ENCODE measurements at regions not wholly inside any gene's neighbourhood (a gene's known extent, or its start where the extent isn't known, plus 50 kb on each side); places are given as distances from the start of the nearest gene placed in this dataset.

- H3K79me2 ChIP-seq (ENCODE audit: control insufficient read depth, insufficient read depth, low read length), result no peaks in the 10 kb centered on the region
- 0% methylated on average over 2 of the region's 2 CpGs for WGBS (ENCODE audit: insufficient coverage, low coverage, missing lambda C conversion rate)
- ChIA-PET POLR2A (interaction anchor here (0.6 kb wide), 1 partner anchor 543 kb away, joined by 3 read pairs; no protein-coding TSS in a partner anchor), CTCF (ENCODE audit: low intra/inter-chr PET ratio) (no interaction called here)
- in situ Hi-C loops (cut with MboI) (loop anchor here (10.0 kb wide), 1 partner anchor 1115 kb away; no protein-coding TSS in a partner anchor), intact Hi-C loops (cut with micrococcal nuclease) (no loop called here)
- no peaks in the 10 kb centered on the region for H3K27me3 ChIP-seq (ENCODE audit: control insufficient read depth in 2 of 2, insufficient read depth in 2 of 2, low read length in 2 of 2)
- TF ChIP-seq MYBL2 (IDR thresholded peaks at IDR 0.05; ENCODE audit: low read depth) (no peak), MYBL2 (CRISPR knock-in tag; IDR thresholded peaks at IDR 0.05; ENCODE audit: borderline replicate concordance) (no peak), ZNF23 (CRISPR knock-in tag; IDR thresholded peaks at IDR 0.05) (no peak), RAD21 (CRISPR knock-in tag; conservative IDR thresholded peaks at IDR 0.05 in 1 of 2, IDR thresholded peaks at IDR 0.05 in 1 of 2) (peak in 1 of 2 experiments; percentile 38; a peak in 1 of 4 replicates), POU5F1 (IDR thresholded peaks at IDR 0.05; ENCODE audit: borderline replicate concordance, low read depth, low read length, partially characterized antibody) (no peak), ZNF668 (CRISPR knock-in tag; IDR thresholded peaks at IDR 0.05) (no peak), ZNF282 (CRISPR knock-in tag; IDR thresholded peaks at IDR 0.05) (no peak), HMG20B (CRISPR knock-in tag; IDR thresholded peaks at IDR 0.05) (no peak)
- TF ChIP-seq, protein P1, sequence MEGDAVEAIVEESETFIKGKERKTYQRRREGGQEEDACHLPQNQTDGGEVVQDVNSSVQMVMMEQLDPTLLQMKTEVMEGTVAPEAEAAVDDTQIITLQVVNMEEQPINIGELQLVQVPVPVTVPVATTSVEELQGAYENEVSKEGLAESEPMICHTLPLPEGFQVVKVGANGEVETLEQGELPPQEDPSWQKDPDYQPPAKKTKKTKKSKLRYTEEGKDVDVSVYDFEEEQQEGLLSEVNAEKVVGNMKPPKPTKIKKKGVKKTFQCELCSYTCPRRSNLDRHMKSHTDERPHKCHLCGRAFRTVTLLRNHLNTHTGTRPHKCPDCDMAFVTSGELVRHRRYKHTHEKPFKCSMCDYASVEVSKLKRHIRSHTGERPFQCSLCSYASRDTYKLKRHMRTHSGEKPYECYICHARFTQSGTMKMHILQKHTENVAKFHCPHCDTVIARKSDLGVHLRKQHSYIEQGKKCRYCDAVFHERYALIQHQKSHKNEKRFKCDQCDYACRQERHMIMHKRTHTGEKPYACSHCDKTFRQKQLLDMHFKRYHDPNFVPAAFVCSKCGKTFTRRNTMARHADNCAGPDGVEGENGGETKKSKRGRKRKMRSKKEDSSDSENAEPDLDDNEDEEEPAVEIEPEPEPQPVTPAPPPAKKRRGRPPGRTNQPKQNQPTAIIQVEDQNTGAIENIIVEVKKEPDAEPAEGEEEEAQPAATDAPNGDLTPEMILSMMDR (IDR thresholded peaks at IDR 0.05 in 2 of 3, conservative IDR thresholded peaks at IDR 0.05 in 1 of 3; ENCODE audit: insufficient read depth in 2 of 3, low read depth in 1 of 3, low read length in 3 of 3), result peak; percentile 41 to 52 (median 42)
- TF ChIP-seq, protein P2, sequence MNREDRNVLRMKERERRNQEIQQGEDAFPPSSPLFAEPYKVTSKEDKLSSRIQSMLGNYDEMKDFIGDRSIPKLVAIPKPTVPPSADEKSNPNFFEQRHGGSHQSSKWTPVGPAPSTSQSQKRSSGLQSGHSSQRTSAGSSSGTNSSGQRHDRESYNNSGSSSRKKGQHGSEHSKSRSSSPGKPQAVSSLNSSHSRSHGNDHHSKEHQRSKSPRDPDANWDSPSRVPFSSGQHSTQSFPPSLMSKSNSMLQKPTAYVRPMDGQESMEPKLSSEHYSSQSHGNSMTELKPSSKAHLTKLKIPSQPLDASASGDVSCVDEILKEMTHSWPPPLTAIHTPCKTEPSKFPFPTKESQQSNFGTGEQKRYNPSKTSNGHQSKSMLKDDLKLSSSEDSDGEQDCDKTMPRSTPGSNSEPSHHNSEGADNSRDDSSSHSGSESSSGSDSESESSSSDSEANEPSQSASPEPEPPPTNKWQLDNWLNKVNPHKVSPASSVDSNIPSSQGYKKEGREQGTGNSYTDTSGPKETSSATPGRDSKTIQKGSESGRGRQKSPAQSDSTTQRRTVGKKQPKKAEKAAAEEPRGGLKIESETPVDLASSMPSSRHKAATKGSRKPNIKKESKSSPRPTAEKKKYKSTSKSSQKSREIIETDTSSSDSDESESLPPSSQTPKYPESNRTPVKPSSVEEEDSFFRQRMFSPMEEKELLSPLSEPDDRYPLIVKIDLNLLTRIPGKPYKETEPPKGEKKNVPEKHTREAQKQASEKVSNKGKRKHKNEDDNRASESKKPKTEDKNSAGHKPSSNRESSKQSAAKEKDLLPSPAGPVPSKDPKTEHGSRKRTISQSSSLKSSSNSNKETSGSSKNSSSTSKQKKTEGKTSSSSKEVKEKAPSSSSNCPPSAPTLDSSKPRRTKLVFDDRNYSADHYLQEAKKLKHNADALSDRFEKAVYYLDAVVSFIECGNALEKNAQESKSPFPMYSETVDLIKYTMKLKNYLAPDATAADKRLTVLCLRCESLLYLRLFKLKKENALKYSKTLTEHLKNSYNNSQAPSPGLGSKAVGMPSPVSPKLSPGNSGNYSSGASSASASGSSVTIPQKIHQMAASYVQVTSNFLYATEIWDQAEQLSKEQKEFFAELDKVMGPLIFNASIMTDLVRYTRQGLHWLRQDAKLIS (CRISPR knock-in tag; IDR thresholded peaks at IDR 0.05), result no peak
- peak; percentile 6 to 40 (median 7) for DNase-seq (ENCODE audit: extremely low read depth in 1 of 4, low spot score in 3 of 4)
- no peak overlapping the region for H2AFZ ChIP-seq (ENCODE audit: low read depth, low read length)
- no peaks in the 10 kb centered on the region for H3K36me3 ChIP-seq (ENCODE audit: control insufficient read depth, insufficient read depth, low read length)
- FAIRE-seq, result no peak
- H3K9me1 ChIP-seq (ENCODE audit: control insufficient read depth, insufficient read depth, low read length), result no peaks in the 10 kb centered on the region
- no peak overlapping the region for H3K4me3 ChIP-seq
- H3K4me2 ChIP-seq (ENCODE audit: insufficient read depth, low read length), result no peak overlapping the region
- H3K27ac ChIP-seq (ENCODE audit: extremely low read depth, low read depth, low read length), result no peak overlapping the region
- H4K20me1 ChIP-seq (replicated peaks; ENCODE audit: control insufficient read depth, insufficient read depth, low read length), result no peaks in the 10 kb centered on the region
- no TSS peak for BruUV-seq (replicated peaks)
- ATAC-seq, result 0 out of 3 replicates have a peak, but pooled peaks have one; percentile 51
- H3K4me1 ChIP-seq (replicated peaks in 1 of 2; ENCODE audit: control insufficient read depth in 2 of 2, insufficient read depth in 2 of 2, low read length in 2 of 2), result no peaks in the 10 kb centered on the region
- H3K9ac ChIP-seq (ENCODE audit: insufficient read depth in 1 of 2, low read depth in 2 of 2, low read length in 2 of 2), result no peak overlapping the region
- no peaks in the 10 kb centered on the region for H3K9me3 ChIP-seq (replicated peaks; ENCODE audit: control insufficient read depth, insufficient read depth, low read depth, low read length)
Measured at GRCh38 chr3:70539908-70540307, 227.5 kb upstream of the MDFIC2 start.
